ENCODE measurements at regions not wholly inside any gene's neighbourhood (a gene's known extent, or its start where the extent isn't known, plus 50 kb on each side); places are given as distances from the start of the nearest gene placed in this dataset.
A peak's percentile ranks its signal among the peaks of the same experiment; 100 is the strongest.
"Not testable (repeated sequence)": the region's sequence is repeated elsewhere in the genome, so short reads cannot be mapped to it uniquely, and the experiment has no call there.

DNA sequence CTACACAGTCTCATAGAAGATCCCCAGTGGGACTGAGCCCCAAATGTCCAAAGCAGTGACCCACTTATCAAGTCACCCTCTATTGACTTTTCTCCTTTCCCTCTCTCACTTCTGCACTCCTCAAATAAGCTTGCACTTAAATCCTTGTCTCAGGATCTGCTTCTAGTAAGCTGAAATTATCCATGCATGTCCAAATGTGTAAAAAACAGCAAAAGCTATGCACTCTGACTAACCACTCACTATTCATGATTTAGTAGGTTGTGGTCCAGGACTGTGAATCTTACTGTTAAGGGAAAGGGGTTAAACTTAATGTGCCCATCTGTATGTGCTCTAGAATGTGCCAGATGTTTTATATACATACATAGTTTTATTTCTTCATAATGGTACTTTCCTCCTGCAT lies 115.4 kb downstream of the SCG2 start:
- Histone ChIP-seq H3K4me3 (no peak overlapping the region), H3K27ac (no peak overlapping the region), H3K9me3 (peaks cover 0 to 2% (median 0%) of the 10 kb centered on the region in 4 donors), H3K27me3 (no peaks in the 10 kb centered on the region), H3K36me3 (no peaks in the 10 kb centered on the region), H3K4me1 (peaks cover 0 to 6% (median 1%) of the 10 kb centered on the region in 4 donors)
- DNase-seq = no peak
- intact Hi-C loops (cut with DNase I) = no loop called here
- TF ChIP-seq POLR2AphosphoS5 (IDR thresholded peaks at IDR 0.05) (no peak), POLR2A (IDR thresholded peaks at IDR 0.05) (no peak), EP300 (IDR thresholded peaks at IDR 0.05) (no peak), CTCF (IDR thresholded peaks at IDR 0.05) (no peak)

GRCh38 chr2:223487214-223487846 lies 114.8 kb downstream of the SCG2 start:
- intact Hi-C loops (cut with DNase I) = no loop called here
- Histone ChIP-seq H3K36me3 (no peaks in the 10 kb centered on the region), H3K27me3 (no peaks in the 10 kb centered on the region), H3K4me1 (peaks cover 0 to 6% (median 1%) of the 10 kb centered on the region in 4 donors), H3K9me3 (peaks cover 0 to 2% (median 0%) of the 10 kb centered on the region in 4 donors), H3K27ac (no peak overlapping the region), H3K4me3 (no peak overlapping the region)
- TF ChIP-seq POLR2A (IDR thresholded peaks at IDR 0.05) = no peak
- TF ChIP-seq POLR2AphosphoS5 (IDR thresholded peaks at IDR 0.05) = peak in 3 of 4 donors; percentile 50 to 60 (median 57)
- TF ChIP-seq EP300 (IDR thresholded peaks at IDR 0.05) = no peak
- TF ChIP-seq CTCF (IDR thresholded peaks at IDR 0.05) = no peak
- DNase-seq = no peak
- WGBS, 2 donors = 62 to 70% methylated on average over 2 of the region's 2 CpGs

DNA sequence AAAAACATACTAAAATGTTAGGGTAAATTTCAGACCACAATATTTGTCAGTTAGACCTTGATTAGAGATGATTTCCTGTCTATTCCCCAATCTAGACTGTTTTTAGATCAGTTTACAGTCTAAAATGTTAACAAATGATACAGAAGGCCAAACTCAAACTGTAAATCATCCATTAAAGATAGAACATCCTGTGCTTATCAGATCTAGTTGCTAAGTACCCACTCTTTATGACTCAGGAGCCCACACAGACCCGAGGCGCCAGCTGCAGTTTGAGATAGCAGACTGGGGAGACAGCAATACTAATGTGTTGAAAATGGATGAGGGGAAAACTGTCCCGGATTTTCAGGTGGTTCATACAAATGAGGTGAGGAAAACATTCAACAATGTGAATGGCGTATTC lies 113.3 kb downstream of the SCG2 start:
- H3K27ac ChIP-seq = no peak overlapping the region
- no peak for DNase-seq
- peaks cover 0 to 2% (median 0%) of the 10 kb centered on the region in 4 donors for H3K9me3 ChIP-seq
- H3K4me3 ChIP-seq = no peak overlapping the region
- intact Hi-C loops (cut with DNase I) = no loop called here
- no peaks in the 10 kb centered on the region for H3K27me3 ChIP-seq
- TF ChIP-seq EP300 (IDR thresholded peaks at IDR 0.05) (no peak), POLR2A (IDR thresholded peaks at IDR 0.05) (no peak), POLR2AphosphoS5 (IDR thresholded peaks at IDR 0.05) (no peak), CTCF (IDR thresholded peaks at IDR 0.05) (no peak)
- peaks cover 0 to 6% (median 1%) of the 10 kb centered on the region in 4 donors for H3K4me1 ChIP-seq
- H3K36me3 ChIP-seq = no peaks in the 10 kb centered on the region
- 22 to 39% methylated on average over 4 of the region's 4 CpGs for WGBS, 2 donors

GRCh38 chr2:223494496-223494895 lies 107.7 kb downstream of the SCG2 start:
- 40 to 72% methylated on average over 2 of the region's 2 CpGs for WGBS, 2 donors
- Histone ChIP-seq H3K4me1 (no peaks in the 10 kb centered on the region), H3K27ac (no peak overlapping the region), H3K36me3 (no peaks in the 10 kb centered on the region), H3K27me3 (no peaks in the 10 kb centered on the region), H3K4me3 (no peak overlapping the region), H3K9me3 (peaks cover 0 to 2% (median 0%) of the 10 kb centered on the region in 4 donors)
- intact Hi-C loops (cut with DNase I) = no loop called here
- DNase-seq = no peak
- TF ChIP-seq EP300 (IDR thresholded peaks at IDR 0.05) (no peak), POLR2A (IDR thresholded peaks at IDR 0.05) (no peak), CTCF (IDR thresholded peaks at IDR 0.05) (no peak), POLR2AphosphoS5 (IDR thresholded peaks at IDR 0.05) (no peak)

DNA sequence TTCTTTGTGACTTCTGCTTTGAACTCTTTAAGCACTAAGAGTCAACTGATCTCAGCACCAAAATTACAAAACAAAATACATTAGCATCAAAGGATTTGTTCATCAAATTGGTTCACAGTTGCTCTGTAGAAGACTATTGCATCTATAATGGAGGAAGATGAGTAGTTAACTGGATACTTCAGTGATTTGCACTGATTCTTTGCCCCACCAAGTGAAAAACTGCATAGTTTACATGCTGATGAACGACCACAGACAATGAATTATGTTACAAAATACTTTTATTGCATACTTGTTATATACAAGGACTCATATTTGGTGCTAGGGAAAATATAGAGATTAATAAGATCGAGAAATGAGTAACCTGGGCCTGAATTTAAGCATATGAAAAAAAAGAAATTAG lies 107.2 kb downstream of the SCG2 start:
- H3K4me1 ChIP-seq = no peaks in the 10 kb centered on the region
- intact Hi-C loops (cut with DNase I) = no loop called here
- no peaks in the 10 kb centered on the region for H3K27me3 ChIP-seq
- no peak for TF ChIP-seq POLR2AphosphoS5 (IDR thresholded peaks at IDR 0.05)
- H3K9me3 ChIP-seq = peaks cover 0 to 2% (median 0%) of the 10 kb centered on the region in 4 donors
- H3K27ac ChIP-seq = no peak overlapping the region
- no peaks in the 10 kb centered on the region for H3K36me3 ChIP-seq
- DNase-seq = no peak
- no peak overlapping the region for H3K4me3 ChIP-seq
- WGBS, 2 donors = 45 to 55% methylated on average over 2 of the region's 2 CpGs

- intact Hi-C loops (cut with DNase I); H3K4me3 ChIP-seq; DNase-seq; H3K9me3 ChIP-seq; H3K27ac ChIP-seq; H3K36me3 ChIP-seq; H3K27me3 ChIP-seq; H3K4me1 ChIP-seq: not testable (repeated sequence)
- 86 to 90% methylated on average over 2 of the region's 2 CpGs for WGBS, 2 donors
These were observed 105.3 kb downstream of the SCG2 start for GRCh38 chr2:223496853-223497252.
